HFFc6 (cell line): ENCODE measurements at regions not wholly inside any gene's neighbourhood (a gene's known extent, or its start where the extent isn't known, plus 50 kb on each side); places are given as distances from the start of the nearest gene placed in this dataset.
A peak's percentile ranks its signal among the peaks of the same experiment; 100 is the strongest.
"Not testable (repeated sequence)": the region's sequence is repeated elsewhere in the genome, so short reads cannot be mapped to it uniquely, and the experiment has no call there.

Experiments
- DNase-seq: peaks from one replicate; pipeline ENCODE4 v3.0.0-alpha.2; 2018
- H3K27ac Mint-ChIP-seq: 2 replicates; pipeline ENCODE4 v1.8.0; 2020; ENCODE audit warnings: mild to moderate bottlenecking, mixed read lengths
- H3K27me3 Mint-ChIP-seq: 2 replicates; pipeline ENCODE4 v1.8.0; 2021; ENCODE audit warnings: mild to moderate bottlenecking, moderate library complexity, mixed read lengths; ENCODE audit not compliant: insufficient read depth
- H3K36me3 Mint-ChIP-seq: 2 replicates; pipeline ENCODE4 v1.8.0; 2021; ENCODE audit warnings: low read depth, mixed read lengths
- H3K4me1 Mint-ChIP-seq: 2 replicates; pipeline ENCODE4 v1.8.0; 2020; ENCODE audit warnings: low read depth, mixed read lengths
- H3K4me3 Mint-ChIP-seq: 2 replicates; pipeline ENCODE4 v1.8.0; 2020; ENCODE audit warnings: mild to moderate bottlenecking, moderate library complexity, mixed read lengths
- H3K9me3 Mint-ChIP-seq: 2 replicates; pipeline ENCODE4 v1.8.0; 2020; ENCODE audit warnings: mild to moderate bottlenecking, mixed read lengths
- CTCF ChIP-seq: fragments of 200-600 bp; sonication (generic); IDR thresholded peaks from 2 replicates; pipeline ENCODE4 v1.5.0; 2021; ENCODE audit warnings: antibody characterized with exemption, mild to moderate bottlenecking

- no peak overlapping the region for H3K27ac Mint-ChIP-seq
- no peaks in the 10 kb centered on the region for H3K36me3 Mint-ChIP-seq
- H3K27me3 Mint-ChIP-seq, result no peaks in the 10 kb centered on the region
- TF ChIP-seq CTCF, result no peak
- DNase-seq, result no peak
- peaks cover 12% of the 10 kb centered on the region for H3K4me1 Mint-ChIP-seq
- H3K9me3 Mint-ChIP-seq, result no peaks in the 10 kb centered on the region
- no peak overlapping the region for H3K4me3 Mint-ChIP-seq
Observed at GRCh38 chr21:29431178-29431577, 132.5 kb downstream of the BACH1 start.

GRCh38 chr21:29431680-29432079 is 133.0 kb downstream of the BACH1 start:
- H3K4me1 Mint-ChIP-seq, result peaks cover 12% of the 10 kb centered on the region
- no peaks in the 10 kb centered on the region for H3K36me3 Mint-ChIP-seq
- no peak for TF ChIP-seq CTCF
- H3K27me3 Mint-ChIP-seq, result no peaks in the 10 kb centered on the region
- H3K4me3 Mint-ChIP-seq, result no peak overlapping the region
- no peak for DNase-seq
- H3K9me3 Mint-ChIP-seq, result no peaks in the 10 kb centered on the region
- H3K27ac Mint-ChIP-seq, result no peak overlapping the region

- DNase-seq, result peak; percentile 1
Observed at GRCh38 chr21:29433366-29434059, 134.8 kb downstream of the BACH1 start.

GRCh38 chr21:29434081-29434480 is 135.4 kb downstream of the BACH1 start:
- H3K4me3 Mint-ChIP-seq, result peak overlapping the region; percentile 19; the same call in 1 of the 2 replicates
- peaks cover 12% of the 10 kb centered on the region for H3K4me1 Mint-ChIP-seq

More at GRCh38 chr21:29433366-29434059, 134.8 kb downstream of the BACH1 start:
- no peak for TF ChIP-seq CTCF
- peaks cover 12% of the 10 kb centered on the region for H3K4me1 Mint-ChIP-seq
- H3K36me3 Mint-ChIP-seq, result no peaks in the 10 kb centered on the region
- H3K4me3 Mint-ChIP-seq, result peak overlapping the region; percentile 19; the same call in 1 of the 2 replicates
- H3K9me3 Mint-ChIP-seq, result no peaks in the 10 kb centered on the region
- no peak overlapping the region for H3K27ac Mint-ChIP-seq
- no peaks in the 10 kb centered on the region for H3K27me3 Mint-ChIP-seq

GRCh38 chr21:29434982-29435381 is 136.3 kb downstream of the BACH1 start:
- H3K9me3 Mint-ChIP-seq, H3K27me3 Mint-ChIP-seq, H3K4me3 Mint-ChIP-seq, H3K27ac Mint-ChIP-seq, H3K36me3 Mint-ChIP-seq, DNase-seq: not testable (repeated sequence)
- peaks cover 12% of the 10 kb centered on the region for H3K4me1 Mint-ChIP-seq

More at GRCh38 chr21:29434081-29434480, 135.4 kb downstream of the BACH1 start:
- TF ChIP-seq CTCF, result no peak
- DNase-seq, result no peak
- no peaks in the 10 kb centered on the region for H3K36me3 Mint-ChIP-seq
- H3K9me3 Mint-ChIP-seq, result no peaks in the 10 kb centered on the region
- H3K27ac Mint-ChIP-seq, result no peak overlapping the region
- H3K27me3 Mint-ChIP-seq, result no peaks in the 10 kb centered on the region

- no peak for DNase-seq
- H3K27me3 Mint-ChIP-seq, result no peaks in the 10 kb centered on the region; the same call in 1 of the 2 replicates
Observed at GRCh38 chr21:29436143-29436542, 137.4 kb downstream of the BACH1 start.

More at GRCh38 chr21:29436143-29436542, 137.4 kb downstream of the BACH1 start:
- peaks cover 12% of the 10 kb centered on the region for H3K4me1 Mint-ChIP-seq
- no peak overlapping the region for H3K27ac Mint-ChIP-seq
- H3K4me3 Mint-ChIP-seq, result no peak overlapping the region
- no peak for TF ChIP-seq CTCF
- no peaks in the 10 kb centered on the region for H3K9me3 Mint-ChIP-seq
- H3K36me3 Mint-ChIP-seq, result no peaks in the 10 kb centered on the region
